ENCODE measurements at regions not wholly inside any gene's neighbourhood (a gene's known extent, or its start where the extent isn't known, plus 50 kb on each side); places are given as distances from the start of the nearest gene placed in this dataset.

- no peak for TF ChIP-seq ESRRA (IDR thresholded peaks at IDR 0.05; ENCODE audit: borderline replicate concordance, low read length)
These were observed 1074.2 kb downstream of the STIM2 start (continued) for GRCh38 chr4:27934871-27935270.

GRCh38 chr4:27946799-27947198, 1086.2 kb downstream of the STIM2 start:
- H3K4me1 ChIP-seq, result no peaks in the 10 kb centered on the region
- DNase-seq (ENCODE audit: low read depth in 1 of 2, low spot score in 1 of 2), result no peak
- no peak overlapping the region for H3K4me3 ChIP-seq
- POLR2A ChIA-PET, result no interaction called here
- CTCF ChIA-PET, result interaction anchor here (0.6 kb wide), 1 partner anchor 864 kb away, joined by 3 read pairs; no protein-coding TSS in a partner anchor
- no peaks in the 10 kb centered on the region for H3K9me3 ChIP-seq
- H3K4me2 ChIP-seq, result no peak overlapping the region
- no peak for TF ChIP-seq NPAS2 (CRISPR knock-in tag; IDR thresholded peaks at IDR 0.05; ENCODE audit: borderline replicate concordance)
- TF ChIP-seq EHMT2 (IDR thresholded peaks at IDR 0.05; ENCODE audit: low read depth), result no peak
- no peak for TF ChIP-seq SREBF2 (IDR thresholded peaks at IDR 0.05)
- no peak for TF ChIP-seq CTCF (IDR thresholded peaks at IDR 0.05)
- no peak for TF ChIP-seq NFE2L2 (conservative IDR thresholded peaks at IDR 0.05; ENCODE audit: low read length)
- TF ChIP-seq EHF (CRISPR knock-in tag; IDR thresholded peaks at IDR 0.05), result no peak
- no peak for TF ChIP-seq CEBPB (IDR thresholded peaks at IDR 0.05)
- no peak for TF ChIP-seq ZSCAN20 (CRISPR knock-in tag; IDR thresholded peaks at IDR 0.05)
- no peak for TF ChIP-seq FOSB (CRISPR knock-in tag; IDR thresholded peaks at IDR 0.05)
- no peak for TF ChIP-seq MYC (IDR thresholded peaks at IDR 0.05; ENCODE audit: borderline replicate concordance, low read length)
- no peak for TF ChIP-seq ATOH8 (CRISPR knock-in tag; IDR thresholded peaks at IDR 0.05; ENCODE audit: low read depth)
- no peak for TF ChIP-seq USF2 (IDR thresholded peaks at IDR 0.05)
- TF ChIP-seq CHD2 (IDR thresholded peaks at IDR 0.05; ENCODE audit: low read length, partially characterized antibody), result no peak
- no peak for TF ChIP-seq TP53 (CRISPR knock-in tag; IDR thresholded peaks at IDR 0.05)
- TF ChIP-seq MAX (IDR thresholded peaks at IDR 0.05), result no peak
- WGBS (ENCODE audit: missing lambda C conversion rate), result 46% methylated on average over 1 of the region's 1 CpG
- no peak for ATAC-seq
- no peak overlapping the region for H3K27ac ChIP-seq
- no peak for FAIRE-seq

GRCh38 chr4:27947302-27947701, 1086.7 kb downstream of the STIM2 start:
- DNase-seq (ENCODE audit: low read depth in 1 of 2, low spot score in 1 of 2) (no peak), ATAC-seq (no peak), FAIRE-seq (no peak)
- no peaks in the 10 kb centered on the region for H3K9me3 ChIP-seq
- H3K4me1 ChIP-seq, result no peaks in the 10 kb centered on the region
- WGBS (ENCODE audit: missing lambda C conversion rate), result 16% methylated on average over 2 of the region's 2 CpGs
- H3K27ac ChIP-seq, result no peak overlapping the region
- H3K4me2 ChIP-seq, result no peak overlapping the region
- H3K4me3 ChIP-seq, result no peak overlapping the region
- POLR2A ChIA-PET, result no interaction called here
- CTCF ChIA-PET, result no interaction called here
- no peak for TF ChIP-seq TFCP2L1 (CRISPR knock-in tag; IDR thresholded peaks at IDR 0.05)
- no peak for TF ChIP-seq POLR2AphosphoS2 (conservative IDR thresholded peaks at IDR 0.05; ENCODE audit: low read length)
- TF ChIP-seq HOXA7 (CRISPR knock-in tag; IDR thresholded peaks at IDR 0.05), result no peak
- no peak for TF ChIP-seq HOXB5 (CRISPR knock-in tag; IDR thresholded peaks at IDR 0.05)
- TF ChIP-seq USF2 (IDR thresholded peaks at IDR 0.05), result no peak
- no peak for TF ChIP-seq PHF8 (IDR thresholded peaks at IDR 0.05; ENCODE audit: borderline replicate concordance, low read depth)
- no peak for TF ChIP-seq ZSCAN20 (CRISPR knock-in tag; IDR thresholded peaks at IDR 0.05)
- no peak for TF ChIP-seq TP53 (CRISPR knock-in tag; IDR thresholded peaks at IDR 0.05)
- no peak for TF ChIP-seq ZNF302 (CRISPR knock-in tag; IDR thresholded peaks at IDR 0.05)
- TF ChIP-seq HOXB13 (CRISPR knock-in tag; IDR thresholded peaks at IDR 0.05; ENCODE audit: low read depth), result no peak
- no peak for TF ChIP-seq NFE2L2 (conservative IDR thresholded peaks at IDR 0.05; ENCODE audit: low read length)
- TF ChIP-seq FOSL2 (IDR thresholded peaks at IDR 0.05), result no peak
- TF ChIP-seq FOSL2 (CRISPR knock-in tag; IDR thresholded peaks at IDR 0.05), result no peak
- no peak for TF ChIP-seq SREBF2 (IDR thresholded peaks at IDR 0.05)
- no peak for TF ChIP-seq JUN (IDR thresholded peaks at IDR 0.05)
- no peak for TF ChIP-seq ATOH8 (CRISPR knock-in tag; IDR thresholded peaks at IDR 0.05; ENCODE audit: low read depth)
